HepG2 (cell line): ENCODE measurements at regions not wholly inside any gene's neighbourhood (a gene's known extent, or its start where the extent isn't known, plus 50 kb on each side); places are given as distances from the start of the nearest gene placed in this dataset.

Experiments used
- ASH2L ChIP-seq: fragments of 300-600, 200-600 bp; sonication (generic); IDR thresholded peaks from 2 replicates; pipeline ENCODE4 v1.7.0; 2017; ENCODE audit warnings: low read depth, mild to moderate bottlenecking, moderate library complexity, mixed read lengths, low read length; ENCODE audit not compliant: insufficient read length
- HES4 ChIP-seq: sonication (generic); formaldehyde crosslinking; IDR thresholded peaks from 2 replicates; pipeline ENCODE4 v1.9.0; 2021; ENCODE audit warnings: mild to moderate bottlenecking, missing genetic modification reagents, borderline replicate concordance
- KLF9 ChIP-seq: IDR thresholded peaks from 2 replicates; pipeline ENCODE4 v1.6.1; 2016; ENCODE audit warnings: low read depth
- MXD4 ChIP-seq: IDR thresholded peaks from 2 replicates; pipeline ENCODE4 v1.6.1; 2016; ENCODE audit warnings: mild to moderate bottlenecking, missing biosample characterization, missing genetic modification reagents
- POLR2AphosphoS5 ChIP-seq: IDR thresholded peaks from 2 replicates; pipeline ENCODE4 v1.6.1; 2012; ENCODE audit warnings: low read depth, low read length
- RBM39 ChIP-seq: fragments of 200-400 bp; formaldehyde crosslinking; IDR thresholded peaks from one replicate; pipeline ENCODE4 v1.6.1; 2018; ENCODE audit warnings: antibody characterized with exemption, mild to moderate bottlenecking, low read depth, low read length; ENCODE audit not compliant: poor library complexity, severe bottlenecking
- YEATS2 ChIP-seq: sonication (generic); formaldehyde crosslinking; IDR thresholded peaks from 2 replicates; pipeline ENCODE4 v1.4.0; 2020; ENCODE audit warnings: missing genetic modification reagents, borderline replicate concordance
- ZEB1 ChIP-seq: IDR thresholded peaks from 2 replicates; pipeline ENCODE4 v1.6.1; 2012; ENCODE audit warnings: mild to moderate bottlenecking, low read depth, inconsistent platforms; ENCODE audit not compliant: insufficient replicate concordance
- ZNF569 ChIP-seq: sonication (generic); formaldehyde crosslinking; IDR thresholded peaks from 2 replicates; pipeline ENCODE4 v1.5.0; 2020; ENCODE audit warnings: mild to moderate bottlenecking, missing genetic modification reagents, moderate library complexity, borderline replicate concordance
- TF ChIP-seq, protein P1 (sequence below): sonication (generic); formaldehyde crosslinking; IDR thresholded peaks from 2 replicates; pipeline ENCODE4 v1.8.0; 2022; ENCODE audit warnings: missing genetic modification reagents, mild to moderate bottlenecking, borderline replicate concordance
- TF ChIP-seq, protein P2 (sequence below): sonication (generic); formaldehyde crosslinking; IDR thresholded peaks from 2 replicates; pipeline ENCODE4 v1.5.0; 2020; ENCODE audit warnings: mild to moderate bottlenecking, missing genetic modification reagents, moderate library complexity
- TF ChIP-seq, protein P3 (sequence below): sonication (generic); formaldehyde crosslinking; IDR thresholded peaks from 2 replicates; pipeline ENCODE4 v1.4.0; 2020; ENCODE audit warnings: mild to moderate bottlenecking, missing genetic modification reagents
- TF ChIP-seq, protein P4 (sequence below): sonication (generic); formaldehyde crosslinking; IDR thresholded peaks from 2 replicates; pipeline ENCODE4 v1.9.0; 2022; ENCODE audit warnings: missing genetic modification reagents, mild to moderate bottlenecking, borderline replicate concordance

DNA sequence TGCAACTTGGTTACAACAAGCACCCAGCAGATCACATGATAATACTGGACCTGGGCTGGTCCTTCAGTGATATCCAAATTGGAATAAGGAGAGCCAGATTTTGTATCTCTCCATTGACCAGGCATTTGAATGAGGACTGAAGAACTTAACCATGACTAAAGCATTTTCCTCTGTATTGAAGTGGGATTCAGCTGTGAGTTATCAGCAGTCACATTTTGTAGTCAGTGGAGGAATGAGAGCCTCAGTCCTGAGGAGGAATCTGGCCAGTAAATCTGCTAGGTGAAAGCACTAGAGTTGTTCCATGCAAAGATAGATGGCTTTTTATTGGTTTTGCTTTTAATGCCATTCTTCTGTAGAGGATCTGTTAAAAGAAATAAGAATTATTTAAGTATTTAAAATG lies 1506.0 kb downstream of the PCDH7 start:
- TF ChIP-seq, protein P1, sequence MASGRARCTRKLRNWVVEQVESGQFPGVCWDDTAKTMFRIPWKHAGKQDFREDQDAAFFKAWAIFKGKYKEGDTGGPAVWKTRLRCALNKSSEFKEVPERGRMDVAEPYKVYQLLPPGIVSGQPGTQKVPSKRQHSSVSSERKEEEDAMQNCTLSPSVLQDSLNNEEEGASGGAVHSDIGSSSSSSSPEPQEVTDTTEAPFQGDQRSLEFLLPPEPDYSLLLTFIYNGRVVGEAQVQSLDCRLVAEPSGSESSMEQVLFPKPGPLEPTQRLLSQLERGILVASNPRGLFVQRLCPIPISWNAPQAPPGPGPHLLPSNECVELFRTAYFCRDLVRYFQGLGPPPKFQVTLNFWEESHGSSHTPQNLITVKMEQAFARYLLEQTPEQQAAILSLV, result no peak
- TF ChIP-seq HES4 (CRISPR knock-in tag) (no peak), ZEB1 (no peak), ZNF569 (no peak), MXD4 (CRISPR knock-in tag) (no peak), RBM39 (no peak), YEATS2 (no peak), POLR2AphosphoS5 (no peak), KLF9 (no peak), ASH2L (no peak)
- TF ChIP-seq, protein P2, sequence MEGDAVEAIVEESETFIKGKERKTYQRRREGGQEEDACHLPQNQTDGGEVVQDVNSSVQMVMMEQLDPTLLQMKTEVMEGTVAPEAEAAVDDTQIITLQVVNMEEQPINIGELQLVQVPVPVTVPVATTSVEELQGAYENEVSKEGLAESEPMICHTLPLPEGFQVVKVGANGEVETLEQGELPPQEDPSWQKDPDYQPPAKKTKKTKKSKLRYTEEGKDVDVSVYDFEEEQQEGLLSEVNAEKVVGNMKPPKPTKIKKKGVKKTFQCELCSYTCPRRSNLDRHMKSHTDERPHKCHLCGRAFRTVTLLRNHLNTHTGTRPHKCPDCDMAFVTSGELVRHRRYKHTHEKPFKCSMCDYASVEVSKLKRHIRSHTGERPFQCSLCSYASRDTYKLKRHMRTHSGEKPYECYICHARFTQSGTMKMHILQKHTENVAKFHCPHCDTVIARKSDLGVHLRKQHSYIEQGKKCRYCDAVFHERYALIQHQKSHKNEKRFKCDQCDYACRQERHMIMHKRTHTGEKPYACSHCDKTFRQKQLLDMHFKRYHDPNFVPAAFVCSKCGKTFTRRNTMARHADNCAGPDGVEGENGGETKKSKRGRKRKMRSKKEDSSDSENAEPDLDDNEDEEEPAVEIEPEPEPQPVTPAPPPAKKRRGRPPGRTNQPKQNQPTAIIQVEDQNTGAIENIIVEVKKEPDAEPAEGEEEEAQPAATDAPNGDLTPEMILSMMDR, result no peak
- TF ChIP-seq, protein P3, sequence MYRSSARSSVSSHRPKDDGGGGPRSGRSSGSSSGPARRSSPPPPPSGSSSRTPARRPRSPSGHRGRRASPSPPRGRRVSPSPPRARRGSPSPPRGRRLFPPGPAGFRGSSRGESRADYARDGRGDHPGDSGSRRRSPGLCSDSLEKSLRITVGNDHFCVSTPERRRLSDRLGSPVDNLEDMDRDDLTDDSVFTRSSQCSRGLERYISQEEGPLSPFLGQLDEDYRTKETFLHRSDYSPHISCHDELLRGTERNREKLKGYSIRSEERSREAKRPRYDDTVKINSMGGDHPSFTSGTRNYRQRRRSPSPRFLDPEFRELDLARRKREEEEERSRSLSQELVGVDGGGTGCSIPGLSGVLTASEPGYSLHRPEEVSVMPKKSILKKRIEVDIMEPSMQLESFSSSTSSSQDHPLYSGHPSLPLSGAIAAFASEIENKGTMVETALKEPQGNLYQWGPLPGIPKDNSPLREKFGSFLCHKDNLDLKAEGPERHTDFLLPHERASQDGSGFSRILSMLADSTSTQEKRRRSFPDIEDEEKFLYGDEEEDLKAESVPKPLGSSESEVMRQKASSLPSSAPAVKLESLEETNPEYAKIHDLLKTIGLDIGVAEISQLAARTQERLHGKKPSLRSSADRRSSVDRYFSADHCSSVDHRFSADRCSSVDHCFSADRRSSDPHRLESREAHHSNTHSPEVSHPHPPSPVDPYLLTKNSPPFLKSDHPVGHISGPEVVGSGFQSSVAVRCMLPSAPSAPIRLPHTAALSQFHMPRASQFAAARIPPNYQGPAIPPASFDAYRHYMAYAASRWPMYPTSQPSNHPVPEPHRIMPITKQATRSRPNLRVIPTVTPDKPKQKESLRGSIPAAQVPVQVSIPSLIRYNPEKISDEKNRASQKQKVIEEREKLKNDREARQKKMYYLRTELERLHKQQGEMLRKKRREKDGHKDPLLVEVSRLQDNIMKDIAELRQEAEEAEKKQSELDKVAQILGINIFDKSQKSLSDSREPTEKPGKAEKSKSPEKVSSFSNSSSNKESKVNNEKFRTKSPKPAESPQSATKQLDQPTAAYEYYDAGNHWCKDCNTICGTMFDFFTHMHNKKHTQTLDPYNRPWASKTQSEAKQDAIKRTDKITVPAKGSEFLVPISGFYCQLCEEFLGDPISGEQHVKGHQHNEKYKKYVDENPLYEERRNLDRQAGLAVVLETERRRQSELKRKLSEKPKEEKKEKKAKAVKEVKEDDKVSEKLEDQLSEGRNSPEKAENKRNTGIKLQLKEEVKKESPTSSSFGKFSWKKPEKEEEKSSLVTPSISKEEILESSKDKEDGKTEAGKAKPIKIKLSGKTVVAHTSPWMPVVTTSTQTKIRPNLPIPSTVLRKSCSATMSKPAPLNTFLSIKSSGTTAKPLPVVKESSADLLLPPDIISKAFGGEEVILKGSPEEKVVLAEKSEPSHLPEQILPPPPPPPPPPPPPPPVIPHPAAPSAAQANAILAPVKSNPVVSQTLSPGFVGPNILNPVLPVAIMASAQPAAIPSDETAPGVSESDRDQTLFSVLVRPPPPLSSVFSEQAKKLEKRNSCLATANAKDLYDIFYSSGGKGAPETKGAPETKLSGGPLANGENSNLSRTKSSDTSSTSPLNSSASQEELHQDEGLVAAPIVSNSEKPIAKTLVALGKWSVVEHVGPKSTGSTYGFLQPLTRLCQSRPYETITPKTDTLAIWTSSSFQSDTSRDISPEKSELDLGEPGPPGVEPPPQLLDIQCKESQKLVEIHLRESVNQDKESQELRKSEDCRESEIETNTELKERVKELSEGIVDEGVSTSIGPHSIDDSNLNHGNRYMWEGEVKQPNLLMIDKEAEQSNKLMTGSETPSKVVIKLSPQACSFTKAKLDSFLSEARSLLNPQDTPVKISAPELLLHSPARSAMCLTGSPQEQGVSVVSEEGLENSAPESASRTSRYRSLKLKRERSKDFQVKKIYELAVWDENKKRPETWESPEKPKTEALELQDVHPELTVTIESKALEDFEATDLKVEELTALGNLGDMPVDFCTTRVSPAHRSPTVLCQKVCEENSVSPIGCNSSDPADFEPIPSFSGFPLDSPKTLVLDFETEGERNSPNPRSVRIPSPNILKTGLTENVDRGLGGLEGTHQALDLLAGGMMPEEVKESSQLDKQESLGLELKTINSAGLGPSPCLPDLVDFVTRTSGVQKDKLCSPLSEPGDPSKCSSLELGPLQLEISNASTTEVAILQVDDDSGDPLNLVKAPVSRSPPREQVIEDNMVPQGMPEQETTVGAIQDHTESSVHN, result no peak
- TF ChIP-seq, protein P4, sequence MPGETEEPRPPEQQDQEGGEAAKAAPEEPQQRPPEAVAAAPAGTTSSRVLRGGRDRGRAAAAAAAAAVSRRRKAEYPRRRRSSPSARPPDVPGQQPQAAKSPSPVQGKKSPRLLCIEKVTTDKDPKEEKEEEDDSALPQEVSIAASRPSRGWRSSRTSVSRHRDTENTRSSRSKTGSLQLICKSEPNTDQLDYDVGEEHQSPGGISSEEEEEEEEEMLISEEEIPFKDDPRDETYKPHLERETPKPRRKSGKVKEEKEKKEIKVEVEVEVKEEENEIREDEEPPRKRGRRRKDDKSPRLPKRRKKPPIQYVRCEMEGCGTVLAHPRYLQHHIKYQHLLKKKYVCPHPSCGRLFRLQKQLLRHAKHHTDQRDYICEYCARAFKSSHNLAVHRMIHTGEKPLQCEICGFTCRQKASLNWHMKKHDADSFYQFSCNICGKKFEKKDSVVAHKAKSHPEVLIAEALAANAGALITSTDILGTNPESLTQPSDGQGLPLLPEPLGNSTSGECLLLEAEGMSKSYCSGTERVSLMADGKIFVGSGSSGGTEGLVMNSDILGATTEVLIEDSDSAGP, result no peak
